ENCODE measurements at regions not wholly inside any gene's neighbourhood (a gene's known extent, or its start where the extent isn't known, plus 50 kb on each side); places are given as distances from the start of the nearest gene placed in this dataset.

GRCh38 chr3:135473449-135473848 lies 492.1 kb upstream of the PPP2R3A start:
- H3K36me3 ChIP-seq: no peaks in the 10 kb centered on the region
- intact Hi-C loops (cut with DNase I): no loop called here
- no peak for DNase-seq
- H3K27me3 ChIP-seq: no peaks in the 10 kb centered on the region
- H3K27ac ChIP-seq: no peak overlapping the region
- no peak overlapping the region for H3K4me3 ChIP-seq
- no peaks in the 10 kb centered on the region for H3K4me1 ChIP-seq
- TF ChIP-seq CTCF (IDR thresholded peaks at IDR 0.05): no peak
- no peak for TF ChIP-seq POLR2AphosphoS5 (IDR thresholded peaks at IDR 0.05)
- no peak for TF ChIP-seq POLR2A (IDR thresholded peaks at IDR 0.05)
- TF ChIP-seq EP300 (IDR thresholded peaks at IDR 0.05): no peak
- H3K9me3 ChIP-seq: no peaks in the 10 kb centered on the region

- Histone ChIP-seq H3K27ac (no peak overlapping the region), H3K4me3 (no peak overlapping the region), H3K9me3 (no peaks in the 10 kb centered on the region), H3K4me1 (no peaks in the 10 kb centered on the region), H3K27me3 (no peaks in the 10 kb centered on the region), H3K36me3 (no peaks in the 10 kb centered on the region)
- WGBS, 2 donors: 70 to 71% methylated on average over 2 of the region's 2 CpGs
- intact Hi-C loops (cut with DNase I): no loop called here
- no peak for TF ChIP-seq EP300 (IDR thresholded peaks at IDR 0.05)
- no peak for TF ChIP-seq POLR2A (IDR thresholded peaks at IDR 0.05)
- no peak for TF ChIP-seq POLR2AphosphoS5 (IDR thresholded peaks at IDR 0.05)
- TF ChIP-seq CTCF (IDR thresholded peaks at IDR 0.05): no peak
- no peak for DNase-seq
Measured at GRCh38 chr3:135487261-135487660, 478.3 kb upstream of the PPP2R3A start.

- TF ChIP-seq EP300 (IDR thresholded peaks at IDR 0.05) (no peak), POLR2A (IDR thresholded peaks at IDR 0.05) (no peak), CTCF (IDR thresholded peaks at IDR 0.05) (no peak), POLR2AphosphoS5 (IDR thresholded peaks at IDR 0.05) (no peak)
- H3K36me3 ChIP-seq: no peaks in the 10 kb centered on the region
- 90 to 92% methylated on average over 4 of the region's 4 CpGs for WGBS, 2 donors
- no peak overlapping the region for H3K4me3 ChIP-seq
- no peaks in the 10 kb centered on the region for H3K9me3 ChIP-seq
- no peak overlapping the region for H3K27ac ChIP-seq
- no peaks in the 10 kb centered on the region for H3K27me3 ChIP-seq
- DNase-seq: no peak
- intact Hi-C loops (cut with DNase I): no loop called here
- no peaks in the 10 kb centered on the region for H3K4me1 ChIP-seq
Measured at GRCh38 chr3:135490219-135490915, 475.2 kb upstream of the PPP2R3A start.

- no peak for DNase-seq
- TF ChIP-seq POLR2A (IDR thresholded peaks at IDR 0.05) (no peak), EP300 (IDR thresholded peaks at IDR 0.05) (no peak), POLR2AphosphoS5 (IDR thresholded peaks at IDR 0.05) (no peak), CTCF (IDR thresholded peaks at IDR 0.05) (no peak)
- Histone ChIP-seq H3K27ac (no peak overlapping the region), H3K4me3 (no peak overlapping the region), H3K36me3 (no peaks in the 10 kb centered on the region), H3K4me1 (no peaks in the 10 kb centered on the region), H3K9me3 (no peaks in the 10 kb centered on the region), H3K27me3 (no peaks in the 10 kb centered on the region)
- intact Hi-C loops (cut with DNase I): no loop called here
- 78 to 79% methylated on average over 5 of the region's 5 CpGs for WGBS, 2 donors
Measured at GRCh38 chr3:135491491-135492205, 473.9 kb upstream of the PPP2R3A start.

All from sigmoid colon (tissue), 6 donors.